HCEC 1CT (cell line): ENCODE measurements at regions not wholly inside any gene's neighbourhood (a gene's known extent, or its start where the extent isn't known, plus 50 kb on each side); places are given as distances from the start of the nearest gene placed in this dataset.
"Not testable (repeated sequence)": the region's sequence is repeated elsewhere in the genome, so short reads cannot be mapped to it uniquely, and the experiment has no call there.

ENCODE experiments used
- DNase-seq: peaks from one replicate; pipeline ENCODE4 v3.0.0-alpha.2; 2017

DNA sequence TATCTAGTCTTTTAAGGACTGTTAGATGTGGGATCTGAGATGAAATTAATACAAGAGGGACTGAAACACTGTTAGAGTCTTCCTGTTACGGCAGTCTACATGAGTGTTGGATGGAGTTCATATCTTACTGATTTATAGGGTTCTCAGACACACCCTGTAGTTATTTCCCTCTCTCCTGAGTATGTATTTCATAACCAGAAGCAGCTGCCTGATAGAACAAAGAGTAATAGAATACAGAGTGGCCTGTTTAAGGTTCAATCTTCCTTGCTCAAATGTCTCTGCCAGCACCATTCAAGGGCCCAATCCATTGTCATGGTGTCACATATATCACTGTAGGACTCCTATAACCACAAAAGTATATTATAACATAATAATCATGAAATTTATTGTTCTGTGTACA lies 1229.1 kb upstream of the ACVR2A start:
- DNase-seq: no peak

DNA sequence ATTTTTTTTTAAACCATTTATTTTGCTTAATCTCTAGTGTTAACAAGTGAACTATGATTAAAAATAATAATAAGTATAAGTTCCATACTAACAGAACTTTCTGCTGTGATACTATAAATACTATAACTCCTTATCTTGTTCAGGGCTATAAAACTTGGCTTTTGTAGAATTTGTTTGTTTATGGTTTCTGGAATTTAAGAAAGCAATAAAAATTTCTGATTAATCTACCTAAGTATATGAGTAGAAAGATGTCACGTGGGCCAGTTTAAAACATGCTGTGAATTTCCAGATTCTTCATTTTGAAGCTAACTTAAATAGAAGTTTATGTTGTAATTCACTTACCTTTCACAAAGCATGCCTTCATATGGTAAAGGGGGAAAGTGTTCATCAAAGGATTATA lies 1236.3 kb upstream of the ACVR2A start:
- DNase-seq: no peak

DNA sequence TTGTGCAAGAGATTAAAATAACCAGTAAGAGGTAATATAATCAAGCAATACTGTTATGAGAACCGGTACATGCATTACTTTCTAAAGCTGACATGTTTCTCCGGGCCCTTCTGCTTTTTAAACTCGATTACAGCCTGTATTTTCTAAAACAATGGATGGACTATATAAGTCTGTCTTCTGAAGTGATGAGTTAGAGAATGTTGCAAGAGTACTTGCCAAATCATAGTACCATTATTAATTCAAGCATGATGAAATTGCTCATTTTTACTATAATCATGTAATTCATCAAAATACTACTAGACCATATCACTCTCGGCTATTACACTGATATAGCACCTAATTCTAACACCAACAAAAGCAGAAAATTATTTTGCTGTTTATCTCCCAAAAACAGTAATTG lies 1240.3 kb upstream of the ACVR2A start:
- DNase-seq: no peak

DNA sequence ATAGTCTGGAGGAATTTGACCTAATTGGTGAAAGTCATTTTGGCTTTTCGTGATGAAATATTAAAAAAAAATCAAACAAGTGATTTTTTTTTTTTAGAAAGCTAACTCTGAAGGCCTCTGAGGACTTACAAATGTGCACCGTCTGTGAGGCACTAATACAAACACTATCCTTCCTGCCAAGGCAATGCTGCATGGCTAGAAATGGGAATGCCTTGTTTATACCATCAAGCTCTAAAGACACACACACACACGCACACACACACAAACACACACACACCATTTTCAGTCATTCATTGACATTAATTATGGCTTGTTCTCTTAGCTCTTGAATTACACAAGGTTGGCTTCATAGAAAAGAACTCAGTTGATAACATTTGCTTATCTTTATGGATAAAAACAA lies 1242.0 kb upstream of the ACVR2A start:
- DNase-seq: peak; percentile 28

DNA sequence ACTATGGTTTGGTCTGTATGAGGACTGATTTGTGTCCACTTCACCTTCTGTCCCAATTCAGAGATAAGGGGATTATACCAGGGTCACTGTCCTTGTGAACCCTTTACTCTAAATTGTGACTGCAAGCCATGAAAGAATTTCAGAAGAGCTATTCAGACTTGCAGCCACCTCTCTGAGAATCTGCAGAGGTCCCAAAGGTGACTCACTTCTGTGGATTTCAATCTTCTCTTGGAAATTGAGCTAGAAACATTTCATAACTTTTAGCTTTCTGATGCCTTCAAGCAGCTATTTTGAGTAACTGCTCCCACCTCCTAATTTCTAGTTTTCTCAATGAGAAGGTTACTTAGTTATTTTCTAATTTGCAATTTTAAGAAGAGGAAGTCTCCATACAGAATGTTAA lies 1242.4 kb upstream of the ACVR2A start:
- DNase-seq: peak; percentile 72

DNA sequence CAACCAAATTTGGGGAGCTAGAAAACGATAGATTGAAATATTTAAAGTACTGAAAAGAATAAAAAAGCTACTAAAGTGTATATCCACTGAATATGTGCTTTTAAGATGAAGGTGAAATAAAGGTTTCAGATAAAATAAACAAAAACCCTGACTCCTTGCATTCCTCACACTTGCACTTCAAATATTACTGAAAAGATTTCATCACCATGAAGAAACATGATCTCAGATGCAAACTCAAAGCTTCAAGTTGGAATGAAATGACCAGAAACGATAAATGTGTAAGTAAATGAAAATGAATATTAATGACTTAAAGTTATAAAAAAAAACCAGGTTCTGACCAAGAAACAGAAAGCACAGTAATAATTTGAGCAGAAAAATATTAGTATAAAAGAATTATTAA lies 1246.0 kb upstream of the ACVR2A start:
- DNase-seq: no peak

DNA sequence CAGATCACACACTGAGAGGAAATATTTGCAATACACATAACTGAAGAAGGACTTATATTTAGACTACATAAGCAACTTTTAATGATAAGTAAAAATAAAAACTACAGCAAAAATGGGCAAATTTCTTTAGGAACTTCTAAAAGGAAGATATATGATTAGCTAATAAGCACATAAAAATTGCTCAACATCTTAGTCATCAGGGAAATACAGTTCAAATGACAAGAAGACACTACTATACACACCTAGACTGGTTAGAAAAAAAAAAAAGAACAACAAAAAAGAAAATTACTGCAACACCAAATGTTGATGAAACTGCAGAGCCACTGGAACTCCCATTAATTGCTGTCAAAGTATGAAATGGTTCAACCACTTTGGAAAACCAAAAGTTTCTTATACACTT lies 1247.5 kb upstream of the ACVR2A start:
- DNase-seq: peak; percentile 9

DNA sequence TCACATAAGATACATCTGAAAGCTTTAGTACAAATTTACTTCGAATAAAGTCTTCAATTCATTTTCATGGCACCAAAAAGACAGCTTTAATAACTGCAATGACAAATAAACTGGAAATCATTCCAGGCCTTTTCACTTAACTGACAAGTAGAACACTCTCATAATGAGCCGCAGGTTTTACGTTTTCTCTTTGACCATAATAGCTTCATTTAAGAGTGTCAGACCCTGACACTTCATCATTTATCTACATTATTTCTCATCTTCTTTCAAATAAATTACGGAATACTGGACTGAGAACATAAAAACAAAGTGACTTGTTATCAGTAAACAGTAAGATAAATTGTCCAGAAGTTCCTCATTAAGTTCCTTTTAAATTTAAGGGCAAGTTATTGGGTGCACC lies 1252.9 kb upstream of the ACVR2A start:
- no peak for DNase-seq

DNA sequence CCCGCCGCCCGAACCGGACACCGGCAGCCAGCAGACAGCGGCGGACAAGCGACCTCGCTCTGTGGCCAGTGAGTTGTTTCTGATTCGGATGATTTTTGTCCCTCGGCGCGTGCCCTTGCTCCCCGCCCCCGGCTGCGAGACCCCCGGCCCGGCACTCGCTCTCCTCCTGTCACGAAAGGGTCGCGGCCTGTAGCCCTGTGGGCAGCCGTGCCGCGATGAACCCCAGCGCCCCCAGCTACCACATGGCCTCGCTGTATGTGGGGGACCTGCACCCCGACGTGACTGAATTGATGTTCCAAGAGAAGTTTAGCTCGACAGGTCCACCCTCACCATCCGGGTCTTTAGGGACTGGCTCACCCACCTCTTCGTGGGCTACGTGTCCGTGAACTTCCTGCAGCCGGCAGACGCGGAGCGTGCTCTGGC lies 1257.5 kb upstream of the ACVR2A start:
- no peak for DNase-seq

DNA sequence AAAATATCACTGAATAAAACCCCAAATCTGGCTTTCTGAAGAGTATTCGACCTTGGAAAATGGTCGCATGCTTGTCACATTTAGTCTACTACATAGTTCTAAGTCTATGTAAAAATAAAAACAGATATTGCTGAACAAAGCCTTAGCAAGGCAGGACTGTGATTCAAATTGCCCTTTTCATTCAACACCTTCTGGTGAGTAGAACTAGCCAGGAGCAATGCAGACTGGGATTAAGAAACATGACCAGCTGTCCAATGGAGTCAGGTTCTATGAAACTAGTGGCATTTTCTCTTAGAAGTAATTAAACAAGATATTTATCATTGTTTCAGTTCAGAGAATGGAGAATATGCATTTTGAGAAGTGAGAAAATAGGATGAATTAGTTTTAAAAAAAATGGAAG lies 1260.5 kb upstream of the ACVR2A start:
- no peak for DNase-seq

DNA sequence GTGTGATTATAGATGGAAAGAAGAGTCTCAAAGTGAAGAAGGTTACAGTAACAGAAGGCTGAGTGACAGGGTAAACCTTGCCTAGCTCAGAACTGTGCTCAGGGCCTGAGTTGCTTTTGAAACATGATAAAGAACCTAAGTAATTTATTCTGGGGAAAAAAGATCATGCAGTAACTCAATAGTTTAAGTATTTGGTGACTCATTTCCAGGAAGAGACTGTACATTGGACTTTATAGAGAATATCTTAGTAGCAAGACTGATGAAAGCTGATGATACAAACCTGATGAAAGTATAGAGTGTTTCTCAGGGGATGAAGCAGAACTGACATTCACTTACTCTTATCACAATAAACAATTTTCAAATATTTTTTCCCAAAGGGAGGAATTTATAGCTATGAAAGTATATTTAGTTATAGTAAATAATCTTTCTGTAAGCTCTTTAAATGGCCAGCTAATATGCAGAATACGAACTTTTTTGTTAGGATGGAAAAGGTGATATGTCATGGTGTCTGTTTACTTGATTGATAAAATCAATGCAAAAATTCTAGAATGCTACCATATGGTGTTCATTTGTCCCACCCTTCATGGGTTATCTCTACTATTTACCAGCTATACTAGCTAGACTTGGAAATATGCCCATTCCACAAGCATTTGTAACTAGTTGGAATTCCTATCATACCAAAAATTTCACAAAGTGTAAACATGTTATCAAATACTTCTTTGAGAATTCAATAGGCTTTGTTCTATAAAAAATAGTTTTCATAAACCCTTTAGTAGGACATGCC lies 1265.5 kb upstream of the ACVR2A start:
- peak; percentile 86 for DNase-seq

DNA sequence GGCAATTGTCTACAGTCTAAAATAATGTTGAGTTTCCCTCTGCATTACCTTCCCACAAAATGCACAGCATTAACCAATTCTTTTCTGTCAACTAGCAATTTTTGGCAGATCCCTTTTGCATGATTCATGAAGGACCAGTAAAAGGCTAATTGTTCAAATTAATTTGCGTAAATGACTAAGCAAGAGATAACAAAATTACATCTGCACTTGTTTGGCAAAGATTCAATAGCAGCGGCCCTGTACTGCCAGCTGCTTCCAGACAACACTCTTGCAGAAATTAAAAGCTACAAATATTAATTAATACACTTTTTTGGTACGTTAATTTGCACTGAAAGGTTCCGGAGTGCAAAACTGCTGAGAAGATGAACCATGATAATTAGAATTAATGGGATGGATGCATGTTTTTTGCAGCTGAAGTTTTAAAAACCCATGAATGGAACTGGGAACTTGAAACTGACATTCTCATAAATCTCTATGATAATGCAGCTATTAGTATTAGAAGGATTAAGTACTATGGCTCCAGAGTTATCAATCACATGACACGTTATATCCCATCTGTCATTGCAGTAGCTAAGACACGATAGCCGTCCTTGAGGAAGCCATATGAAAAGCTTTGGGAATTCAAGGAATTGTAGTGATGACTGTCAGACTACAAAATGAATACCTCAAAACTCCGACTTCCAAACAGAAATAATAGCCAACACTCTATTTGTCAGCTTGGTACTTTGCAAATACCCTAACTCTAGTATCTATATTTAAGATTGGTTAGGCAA lies 1268.3 kb upstream of the ACVR2A start:
- DNase-seq: no peak

DNA sequence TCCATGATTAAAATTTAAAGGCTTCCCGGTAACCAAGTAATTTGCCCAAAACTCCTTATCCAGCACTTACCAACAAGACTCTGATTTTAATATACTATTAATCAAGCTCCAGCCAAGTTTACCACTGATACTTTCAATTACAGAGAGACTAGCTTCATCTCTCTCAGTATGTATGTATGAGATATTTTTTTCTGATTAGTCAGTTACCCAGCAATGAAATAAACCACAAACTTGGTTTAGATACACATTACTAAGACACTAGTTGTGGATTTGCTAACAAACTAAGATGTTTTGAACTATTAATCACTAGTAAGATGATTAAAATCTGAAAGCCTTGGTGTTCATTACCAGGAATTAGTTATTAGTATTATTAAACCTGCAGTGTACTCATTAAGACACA lies 1272.2 kb upstream of the ACVR2A start:
- DNase-seq: peak; percentile 76

DNA sequence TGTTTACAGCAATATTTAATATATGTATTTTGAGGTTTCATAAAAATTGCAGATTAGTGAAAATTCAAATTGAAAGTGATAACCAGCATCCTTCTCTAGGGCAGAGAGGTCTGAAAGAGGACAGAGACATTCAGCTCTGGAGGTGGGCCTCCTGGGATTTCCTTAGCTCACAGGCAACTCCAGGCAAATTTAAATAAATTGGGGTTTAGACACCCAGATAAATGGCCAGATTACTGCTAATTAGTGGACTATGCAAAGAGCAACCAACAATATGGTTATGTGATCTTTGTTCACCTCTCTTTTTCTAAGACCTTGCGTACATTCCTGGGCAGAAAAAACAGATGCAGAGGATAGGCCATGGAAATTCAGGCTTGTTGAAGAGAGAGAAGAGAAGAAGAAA lies 1282.8 kb upstream of the ACVR2A start:
- DNase-seq: no peak

DNA sequence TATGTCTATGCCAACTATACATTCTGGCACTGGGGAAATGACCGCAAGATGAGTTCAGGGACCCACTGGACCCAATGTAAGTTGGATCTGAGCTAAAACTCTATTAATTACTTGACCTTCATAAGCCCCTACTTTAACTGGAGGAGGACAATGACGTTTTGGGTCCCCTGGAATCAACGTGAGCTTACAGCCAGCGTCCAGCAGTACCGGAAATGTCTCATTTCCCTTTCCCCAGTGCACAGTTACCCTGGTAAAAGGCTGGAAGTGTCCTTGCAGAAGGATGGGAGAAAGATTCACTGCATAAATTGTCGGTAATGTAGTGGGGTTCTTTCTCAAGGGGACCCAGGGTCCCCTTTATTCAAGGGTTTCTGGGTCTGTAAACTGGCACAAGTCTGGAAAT lies 1297.6 kb upstream of the ACVR2A start:
- DNase-seq: no peak

DNA sequence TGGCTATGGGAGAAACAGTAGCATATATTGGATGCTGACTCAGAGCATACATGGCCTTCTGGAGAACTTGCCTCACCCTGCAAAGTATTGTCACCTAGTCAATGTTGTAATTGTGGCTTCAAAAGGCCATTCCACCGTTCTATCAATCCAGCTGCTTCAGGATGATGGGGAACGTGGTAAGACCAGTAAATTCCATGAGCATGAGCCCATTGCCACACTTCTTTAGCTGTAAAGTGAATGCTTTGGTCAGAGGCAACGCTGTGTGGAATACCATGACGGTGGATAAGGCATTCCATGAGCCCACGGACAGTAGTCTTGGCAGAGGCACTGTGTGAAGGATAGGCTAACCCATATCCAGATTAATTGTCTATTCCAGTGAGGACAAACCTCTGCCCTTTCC lies 1300.1 kb upstream of the ACVR2A start:
- DNase-seq: no peak

DNA sequence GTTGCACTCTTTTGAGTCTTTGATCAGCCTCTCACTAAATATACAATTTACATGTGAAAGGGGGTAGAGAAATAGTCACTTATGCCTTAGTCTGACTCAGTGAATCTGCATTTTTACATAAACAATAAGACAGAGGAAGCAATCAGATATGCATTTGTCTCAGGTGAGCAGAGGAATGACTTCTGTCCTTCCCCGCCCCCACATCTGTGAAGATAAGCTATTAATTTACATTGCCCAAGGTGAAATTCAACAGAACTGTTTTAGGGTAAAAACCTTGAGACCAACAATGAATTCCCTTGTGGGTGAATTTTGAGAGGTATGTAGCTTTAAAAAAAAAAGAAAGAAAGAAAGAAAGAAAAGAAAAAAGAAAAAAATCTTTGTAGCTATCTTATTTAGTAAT lies 1302.9 kb upstream of the ACVR2A start:
- DNase-seq: no peak

DNA sequence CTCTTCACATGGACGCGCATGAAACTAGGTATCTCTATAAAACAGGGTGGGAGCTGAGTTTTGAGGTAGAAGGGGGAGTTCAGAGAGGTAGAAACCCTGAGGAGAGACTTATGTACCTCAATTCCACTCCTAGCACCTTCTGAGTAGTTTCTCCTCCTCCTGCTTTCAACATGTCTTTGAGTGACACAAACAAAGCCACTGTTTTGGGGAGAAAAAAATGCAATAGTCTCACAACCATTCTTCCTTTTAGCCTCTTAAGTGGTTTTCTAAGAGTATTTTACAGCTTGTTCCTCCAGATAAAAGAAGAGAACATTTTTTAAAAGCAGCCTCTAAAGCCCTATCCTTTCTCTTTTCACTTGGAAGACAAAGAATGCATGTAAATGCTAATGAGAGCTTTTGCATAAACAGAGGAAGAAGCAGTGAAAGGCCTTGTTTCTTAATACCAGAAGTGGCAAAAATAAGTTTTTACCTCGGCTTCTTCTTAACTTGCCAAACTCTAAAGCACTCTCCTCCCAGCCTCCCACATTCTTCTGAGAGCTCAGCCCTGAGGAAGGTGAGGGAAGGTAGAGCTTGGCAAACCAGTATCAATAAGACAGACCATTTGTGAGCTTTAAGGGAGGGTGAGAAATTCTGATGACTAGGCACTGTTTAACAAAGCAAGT lies 1304.4 kb upstream of the ACVR2A start:
- DNase-seq: no peak

DNA sequence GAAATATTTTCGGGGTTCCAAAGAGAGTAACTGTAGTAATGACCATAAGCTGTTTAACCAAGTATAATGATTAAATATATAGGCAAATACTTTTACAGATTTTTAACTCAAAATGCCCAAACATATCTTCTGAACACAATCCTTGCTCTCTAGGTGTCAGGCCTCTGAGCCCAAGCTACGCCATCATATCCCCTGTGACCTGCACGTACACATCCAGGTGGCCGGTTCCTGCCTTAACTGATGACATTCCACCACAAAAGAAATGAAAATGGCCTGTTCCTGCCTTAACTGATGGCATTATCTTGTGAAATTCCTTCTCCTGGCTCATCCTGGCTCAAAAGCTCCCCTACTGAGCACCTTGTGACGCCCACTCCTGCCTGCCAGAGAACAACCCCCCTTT lies 1305.1 kb upstream of the ACVR2A start:
- not testable (repeated sequence) for DNase-seq

DNA sequence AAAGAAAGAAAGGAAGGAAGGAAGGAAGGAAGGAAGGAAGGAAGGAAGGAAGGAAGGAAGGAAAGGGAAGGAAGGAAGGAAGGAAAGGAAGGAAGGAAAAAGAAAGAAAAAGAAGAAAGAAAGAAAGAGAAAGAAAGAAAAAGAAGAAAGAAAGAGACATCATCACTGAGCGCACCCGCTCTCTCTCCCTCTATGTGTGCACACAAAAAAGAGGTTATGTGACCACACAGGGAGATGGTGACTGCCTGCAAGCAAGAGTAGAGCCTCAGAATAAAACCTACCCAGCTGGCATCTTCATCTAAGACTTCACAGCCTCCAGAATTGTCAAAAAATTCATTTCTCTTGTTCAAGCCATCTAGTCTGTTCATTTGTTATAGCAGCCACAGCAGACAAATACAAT lies 1307.4 kb upstream of the ACVR2A start:
- no peak for DNase-seq

DNA sequence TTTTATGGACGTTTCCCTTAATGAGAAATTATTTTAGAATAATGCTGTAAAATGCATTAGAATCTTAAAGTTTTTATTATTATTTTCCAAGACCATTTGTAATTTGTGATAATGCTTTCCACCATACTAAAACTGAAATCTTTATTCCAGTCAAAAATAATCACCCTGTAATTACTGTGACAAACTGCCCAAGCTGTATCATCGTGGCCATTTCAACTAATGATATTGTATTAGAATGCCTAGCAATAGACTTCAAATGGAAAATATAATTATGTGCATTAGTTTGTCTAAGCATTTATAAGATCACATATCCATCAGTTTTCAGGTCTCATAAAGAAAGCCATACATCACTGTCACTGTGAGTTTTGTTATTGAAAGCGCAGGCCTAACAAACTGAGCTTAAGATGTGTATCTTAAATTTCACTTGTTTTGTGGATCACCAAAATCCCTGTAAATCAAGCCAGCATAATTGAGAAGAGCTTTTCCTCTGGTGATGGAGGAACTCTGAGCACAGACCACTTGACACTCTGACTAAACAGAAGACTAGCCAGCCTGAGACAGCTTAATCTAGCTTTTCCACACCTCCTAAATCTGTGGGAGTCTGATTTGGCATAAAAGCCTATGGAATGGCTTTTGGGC lies 1312.2 kb upstream of the ACVR2A start:
- no peak for DNase-seq

DNA sequence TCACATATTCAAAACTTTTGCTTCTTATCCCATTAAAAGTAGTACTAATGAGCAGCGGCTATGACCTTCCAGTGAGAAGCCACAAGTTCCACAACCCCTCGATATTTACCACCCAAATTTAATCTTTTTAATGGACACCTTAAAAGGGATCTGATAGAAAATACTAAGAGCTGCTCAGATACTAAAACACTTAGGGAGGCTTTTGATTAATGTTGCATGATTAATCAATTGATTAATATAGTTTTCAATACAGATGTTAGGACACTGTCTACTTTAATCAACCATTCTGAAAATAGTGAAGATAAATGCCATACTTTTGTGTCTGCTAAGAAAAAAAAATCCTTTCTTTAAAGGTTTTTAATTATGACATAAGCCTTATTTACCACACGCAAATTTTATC lies 1312.8 kb upstream of the ACVR2A start:
- DNase-seq: no peak

DNA sequence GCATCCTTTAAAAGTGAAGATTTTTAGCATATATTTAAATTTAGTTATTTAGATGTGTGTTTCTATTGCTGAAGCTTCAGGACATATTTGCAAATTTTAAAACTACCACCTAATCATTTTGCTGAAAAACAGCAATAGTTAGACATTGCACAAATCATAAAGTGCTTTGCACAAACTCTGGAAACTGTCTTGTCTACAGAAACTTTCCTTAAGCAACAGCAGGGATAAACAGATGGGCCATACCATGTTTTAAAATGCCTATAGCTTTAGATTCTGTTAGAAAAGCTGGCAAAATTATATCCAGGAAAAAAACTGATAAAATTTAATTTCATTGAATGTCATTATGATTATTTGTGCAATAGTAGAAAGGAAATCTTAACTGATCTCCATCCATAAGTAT lies 1313.9 kb upstream of the ACVR2A start:
- DNase-seq: no peak

DNA sequence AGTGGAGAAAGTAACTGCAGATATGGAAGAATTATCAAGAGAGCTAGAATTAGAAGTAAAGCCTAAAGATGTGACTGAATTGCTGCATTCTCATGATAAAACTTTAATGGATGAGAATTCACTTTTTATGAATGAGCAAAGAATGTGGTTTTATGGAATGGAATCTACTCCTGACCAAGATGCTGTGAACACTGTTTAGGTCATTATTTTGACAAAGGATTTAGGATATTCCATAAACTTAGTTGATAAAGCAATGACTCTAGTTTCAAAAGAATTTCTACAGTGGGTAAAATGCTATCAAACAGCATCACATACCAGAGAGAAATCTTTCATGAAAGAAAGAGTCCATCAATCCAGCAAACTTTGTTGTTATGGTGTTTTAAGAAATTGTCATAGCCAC lies 1317.7 kb upstream of the ACVR2A start:
- peak; percentile 2 for DNase-seq
